ENCODE measurements at regions not wholly inside any gene's neighbourhood (a gene's known extent, or its start where the extent isn't known, plus 50 kb on each side); places are given as distances from the start of the nearest gene placed in this dataset.

DNA sequence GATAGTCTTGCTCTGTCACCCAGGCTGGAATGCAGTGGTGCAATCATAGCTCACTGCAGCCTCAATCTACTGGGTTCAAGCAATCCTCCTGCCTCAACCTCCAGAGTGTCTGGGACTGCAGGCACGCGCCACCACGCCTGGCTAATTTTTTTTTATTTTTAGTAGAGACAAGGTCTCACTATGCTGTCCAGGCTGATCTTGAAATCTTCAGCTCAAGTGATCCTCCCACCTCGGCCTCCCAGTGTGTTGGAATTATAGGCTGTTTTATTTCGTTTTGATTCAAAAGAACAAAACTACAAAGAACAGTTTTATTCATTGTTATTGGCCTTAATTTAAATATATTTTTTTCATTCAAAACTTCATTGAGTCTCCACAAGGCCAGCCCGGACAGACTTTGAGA is 109.8 kb upstream of the NFE2L3 start:
- Histone ChIP-seq H3K36me3 (ENCODE audit: control insufficient read depth in 2 of 2, insufficient read depth in 2 of 2, low read length in 2 of 2) (no peaks in the 10 kb centered on the region), H3K27me3 (ENCODE audit: control insufficient read depth in 1 of 2, insufficient read depth in 2 of 2, low read length in 2 of 2) (peaks cover 3 to 6% of the 10 kb centered on the region in 2 donors)

DNA sequence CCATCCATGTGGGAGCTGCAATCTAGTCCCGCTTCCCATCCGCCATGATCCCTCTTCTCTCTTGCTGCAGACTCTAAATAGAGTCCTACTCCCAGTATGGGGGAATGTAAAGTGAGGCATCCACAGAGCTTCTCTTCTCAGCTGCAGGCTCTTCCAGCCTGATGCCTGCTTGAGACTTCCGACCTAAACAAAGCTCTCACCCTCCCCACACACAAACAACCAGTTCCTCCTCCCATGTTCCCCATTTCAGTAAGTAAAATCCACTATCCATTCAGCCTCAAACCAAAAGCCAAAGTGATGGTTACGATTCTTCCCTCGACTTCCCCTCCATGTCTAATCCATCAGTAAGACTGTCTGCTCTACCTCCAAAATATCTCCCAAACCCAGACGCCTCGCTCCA is 108.2 kb upstream of the NFE2L3 start:
- no peak overlapping the region for H3K27ac ChIP-seq (ENCODE audit: low read length)
- H3K9ac ChIP-seq (ENCODE audit: low read length in 2 of 2), result no peak overlapping the region
- no peaks in the 10 kb centered on the region for H3K4me1 ChIP-seq (ENCODE audit: control insufficient read depth, insufficient read depth, low read length)
- H3K27me3 ChIP-seq (ENCODE audit: control insufficient read depth in 1 of 2, insufficient read depth in 2 of 2, low read length in 2 of 2), result peaks cover 3 to 5% of the 10 kb centered on the region in 2 donors
- H3K4me3 ChIP-seq (ENCODE audit: low read length in 2 of 2), result no peak overlapping the region
- H3K36me3 ChIP-seq (ENCODE audit: control insufficient read depth in 2 of 2, insufficient read depth in 2 of 2, low read length in 2 of 2), result no peaks in the 10 kb centered on the region
- H3K9me3 ChIP-seq (ENCODE audit: control insufficient read depth in 2 of 2, low read length in 2 of 2), result no peaks in the 10 kb centered on the region

More for the DNA sequence above, 109.8 kb upstream of the NFE2L3 start:
- H3K27ac ChIP-seq (ENCODE audit: low read length), result no peak overlapping the region
- H3K9ac ChIP-seq (ENCODE audit: low read length in 2 of 2), result no peak overlapping the region
- H3K4me3 ChIP-seq (ENCODE audit: low read length in 2 of 2), result no peak overlapping the region
- H3K4me1 ChIP-seq (ENCODE audit: control insufficient read depth, insufficient read depth, low read length), result no peaks in the 10 kb centered on the region
- H3K9me3 ChIP-seq (ENCODE audit: control insufficient read depth in 2 of 2, low read length in 2 of 2), result no peaks in the 10 kb centered on the region

DNA sequence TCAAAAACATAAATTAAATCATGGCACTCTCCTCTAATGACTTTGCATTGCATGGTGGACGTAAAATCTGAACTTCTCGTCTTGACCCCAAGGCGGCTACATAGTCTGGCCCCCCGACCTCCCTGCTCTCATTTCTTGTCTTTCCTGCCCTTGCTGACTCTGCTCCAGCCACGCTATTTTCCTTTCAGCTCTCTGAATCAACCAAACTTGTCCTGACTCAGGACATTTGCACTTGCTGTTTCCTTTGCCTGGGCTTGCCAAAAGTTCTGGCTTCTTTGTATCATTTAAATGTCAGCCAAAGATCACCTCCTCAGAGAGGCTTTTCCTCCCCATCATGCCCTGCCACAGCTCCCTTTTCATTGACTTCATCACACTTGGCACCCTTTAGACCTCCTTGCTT is 107.7 kb upstream of the NFE2L3 start:
- H3K4me1 ChIP-seq (ENCODE audit: control insufficient read depth, insufficient read depth, low read length), result no peaks in the 10 kb centered on the region
- H3K36me3 ChIP-seq (ENCODE audit: control insufficient read depth in 2 of 2, insufficient read depth in 2 of 2, low read length in 2 of 2), result no peaks in the 10 kb centered on the region
- no peak overlapping the region for H3K27ac ChIP-seq (ENCODE audit: low read length)
- H3K27me3 ChIP-seq (ENCODE audit: control insufficient read depth in 1 of 2, insufficient read depth in 2 of 2, low read length in 2 of 2), result peaks cover 3 to 5% of the 10 kb centered on the region in 2 donors
- no peaks in the 10 kb centered on the region for H3K9me3 ChIP-seq (ENCODE audit: control insufficient read depth in 2 of 2, low read length in 2 of 2)
- H3K4me3 ChIP-seq (ENCODE audit: low read length in 2 of 2), result no peak overlapping the region
- H3K9ac ChIP-seq (ENCODE audit: low read length in 2 of 2), result no peak overlapping the region

DNA sequence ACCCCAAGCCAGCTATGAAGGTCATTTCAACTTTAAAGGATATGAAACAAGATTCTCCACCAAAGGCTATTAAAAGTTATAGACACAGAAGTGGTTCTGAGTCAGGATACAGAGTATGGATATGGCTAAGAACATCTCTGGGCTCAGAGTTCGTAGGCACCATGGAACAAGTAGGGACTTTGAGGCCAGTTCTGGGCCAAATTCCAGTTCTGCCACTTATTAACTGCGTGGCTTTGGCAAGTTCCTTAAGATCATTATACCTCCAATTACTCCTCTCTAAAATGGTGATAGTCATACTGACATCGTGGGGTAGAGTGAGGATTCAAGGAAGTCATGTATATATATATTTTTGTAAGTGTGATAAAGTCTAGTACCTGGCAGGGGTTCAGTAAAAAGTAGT is 105.8 kb upstream of the NFE2L3 start:
- Histone ChIP-seq H3K36me3 (ENCODE audit: control insufficient read depth in 2 of 2, insufficient read depth in 2 of 2, low read length in 2 of 2) (no peaks in the 10 kb centered on the region), H3K9ac (ENCODE audit: low read length in 2 of 2) (no peak overlapping the region), H3K9me3 (ENCODE audit: control insufficient read depth in 2 of 2, low read length in 2 of 2) (no peaks in the 10 kb centered on the region), H3K27me3 (ENCODE audit: control insufficient read depth in 1 of 2, insufficient read depth in 2 of 2, low read length in 2 of 2) (peaks cover 0 to 3% of the 10 kb centered on the region in 2 donors), H3K4me1 (ENCODE audit: control insufficient read depth, insufficient read depth, low read length) (no peaks in the 10 kb centered on the region), H3K27ac (ENCODE audit: low read length) (no peak overlapping the region), H3K4me3 (ENCODE audit: low read length in 2 of 2) (no peak overlapping the region)

DNA sequence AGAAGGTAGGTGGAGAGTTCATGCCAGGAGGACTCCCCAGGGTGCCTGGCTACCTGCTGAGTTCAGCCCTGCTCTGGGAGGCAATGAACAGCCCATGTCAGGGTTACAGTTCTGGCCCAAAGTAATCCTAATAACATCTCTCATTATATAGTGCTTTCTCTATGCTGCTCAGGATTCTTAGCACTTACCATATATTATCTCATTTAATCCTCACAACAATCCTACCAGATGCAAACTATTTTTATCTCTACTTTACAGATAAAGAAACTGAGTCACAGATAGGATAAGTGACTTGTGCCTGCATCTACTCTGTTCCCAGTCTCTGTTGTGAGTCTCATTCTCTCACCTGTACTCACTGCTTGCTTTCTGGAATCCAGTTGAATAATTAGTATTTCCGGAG is 105.1 kb upstream of the NFE2L3 start:
- Histone ChIP-seq H3K9me3 (ENCODE audit: control insufficient read depth in 2 of 2, low read length in 2 of 2) (no peaks in the 10 kb centered on the region), H3K9ac (ENCODE audit: low read length in 2 of 2) (no peak overlapping the region), H3K27ac (ENCODE audit: low read length) (no peak overlapping the region), H3K36me3 (ENCODE audit: control insufficient read depth in 2 of 2, insufficient read depth in 2 of 2, low read length in 2 of 2) (no peaks in the 10 kb centered on the region), H3K4me1 (ENCODE audit: control insufficient read depth, insufficient read depth, low read length) (no peaks in the 10 kb centered on the region), H3K27me3 (ENCODE audit: control insufficient read depth in 1 of 2, insufficient read depth in 2 of 2, low read length in 2 of 2) (no peaks in the 10 kb centered on the region), H3K4me3 (ENCODE audit: low read length in 2 of 2) (no peak overlapping the region)

DNA sequence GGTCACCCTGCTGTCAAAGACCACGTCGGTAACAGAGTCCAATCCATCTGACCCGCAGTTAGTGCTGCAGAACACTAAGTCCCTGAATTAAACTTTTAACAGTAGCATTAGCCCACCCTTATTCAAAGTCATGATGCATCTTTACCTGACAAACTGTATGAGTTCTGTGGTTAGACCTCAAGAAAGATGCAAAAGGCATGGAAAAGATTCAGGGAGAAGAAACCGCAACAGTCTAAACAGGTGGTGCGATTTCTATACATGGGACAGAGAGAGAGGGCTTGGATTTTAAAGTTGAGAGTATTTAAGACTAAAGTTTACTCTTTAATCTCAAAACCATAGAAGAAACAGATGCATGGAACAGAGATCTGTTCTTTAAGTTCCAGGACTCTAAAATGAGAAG is 103.3 kb upstream of the NFE2L3 start:
- H3K9me3 ChIP-seq (ENCODE audit: control insufficient read depth in 2 of 2, low read length in 2 of 2), result no peaks in the 10 kb centered on the region
- no peaks in the 10 kb centered on the region for H3K4me1 ChIP-seq (ENCODE audit: control insufficient read depth, insufficient read depth, low read length)
- H3K27ac ChIP-seq (ENCODE audit: low read length), result no peak overlapping the region
- no peak overlapping the region for H3K4me3 ChIP-seq (ENCODE audit: low read length in 2 of 2)
- no peak overlapping the region for H3K9ac ChIP-seq (ENCODE audit: low read length in 2 of 2)
- no peaks in the 10 kb centered on the region for H3K27me3 ChIP-seq (ENCODE audit: control insufficient read depth in 1 of 2, insufficient read depth in 2 of 2, low read length in 2 of 2)
- no peaks in the 10 kb centered on the region for H3K36me3 ChIP-seq (ENCODE audit: control insufficient read depth in 2 of 2, insufficient read depth in 2 of 2, low read length in 2 of 2)

DNA sequence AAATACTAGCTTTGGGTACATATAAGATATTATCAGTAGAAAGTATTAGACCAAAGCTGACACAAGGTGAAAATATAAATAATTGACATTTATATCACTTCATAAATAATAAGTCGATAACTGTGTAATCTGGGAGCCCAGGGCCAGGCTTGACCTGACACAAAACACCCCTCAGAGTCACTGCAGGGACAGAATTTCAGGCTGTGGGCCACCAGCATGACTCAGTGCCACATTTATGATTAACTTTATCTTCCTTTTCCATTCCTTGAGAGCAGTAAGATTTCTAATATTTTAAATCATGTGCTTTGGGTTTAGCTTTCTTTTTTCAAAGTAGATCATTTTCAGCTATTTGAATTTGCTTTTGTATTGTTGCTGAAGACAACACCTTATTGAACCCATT is 102.9 kb upstream of the NFE2L3 start:
- Histone ChIP-seq H3K9me3 (ENCODE audit: control insufficient read depth in 2 of 2, low read length in 2 of 2) (no peaks in the 10 kb centered on the region), H3K36me3 (ENCODE audit: control insufficient read depth in 2 of 2, insufficient read depth in 2 of 2, low read length in 2 of 2) (no peaks in the 10 kb centered on the region), H3K4me1 (ENCODE audit: control insufficient read depth, insufficient read depth, low read length) (no peaks in the 10 kb centered on the region), H3K27me3 (ENCODE audit: control insufficient read depth in 1 of 2, insufficient read depth in 2 of 2, low read length in 2 of 2) (no peaks in the 10 kb centered on the region), H3K9ac (ENCODE audit: low read length in 2 of 2) (no peak overlapping the region), H3K4me3 (ENCODE audit: low read length in 2 of 2) (no peak overlapping the region), H3K27ac (ENCODE audit: low read length) (no peak overlapping the region)

DNA sequence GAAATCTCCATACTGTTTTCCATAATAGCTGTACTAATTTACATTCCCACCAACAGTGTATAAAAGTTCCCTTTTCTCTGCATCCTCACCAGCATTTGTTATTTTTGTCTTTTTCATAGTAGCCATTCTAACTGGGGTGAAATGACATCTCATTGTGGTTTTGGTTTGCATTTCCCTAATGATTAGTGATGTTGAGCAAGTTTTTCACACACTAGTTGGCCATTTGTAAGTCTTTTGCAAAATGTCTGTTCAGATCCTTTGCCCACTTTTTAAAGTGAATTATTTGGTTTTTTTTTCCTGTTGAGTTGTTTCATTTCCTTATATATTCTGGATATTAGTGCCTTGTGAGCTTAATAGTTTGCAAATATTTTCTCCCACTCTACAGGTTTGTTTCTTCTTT is 101.0 kb upstream of the NFE2L3 start:
- Histone ChIP-seq H3K36me3 (ENCODE audit: control insufficient read depth in 2 of 2, insufficient read depth in 2 of 2, low read length in 2 of 2) (no peaks in the 10 kb centered on the region), H3K27me3 (ENCODE audit: control insufficient read depth in 1 of 2, insufficient read depth in 2 of 2, low read length in 2 of 2) (peaks cover 0 to 2% of the 10 kb centered on the region in 2 donors), H3K9me3 (ENCODE audit: control insufficient read depth in 2 of 2, low read length in 2 of 2) (peaks cover 0 to 3% of the 10 kb centered on the region in 2 donors), H3K4me3 (ENCODE audit: low read length in 2 of 2) (no peak overlapping the region), H3K9ac (ENCODE audit: low read length in 2 of 2) (no peak overlapping the region), H3K27ac (ENCODE audit: low read length) (no peak overlapping the region), H3K4me1 (ENCODE audit: control insufficient read depth, insufficient read depth, low read length) (no peaks in the 10 kb centered on the region)

DNA sequence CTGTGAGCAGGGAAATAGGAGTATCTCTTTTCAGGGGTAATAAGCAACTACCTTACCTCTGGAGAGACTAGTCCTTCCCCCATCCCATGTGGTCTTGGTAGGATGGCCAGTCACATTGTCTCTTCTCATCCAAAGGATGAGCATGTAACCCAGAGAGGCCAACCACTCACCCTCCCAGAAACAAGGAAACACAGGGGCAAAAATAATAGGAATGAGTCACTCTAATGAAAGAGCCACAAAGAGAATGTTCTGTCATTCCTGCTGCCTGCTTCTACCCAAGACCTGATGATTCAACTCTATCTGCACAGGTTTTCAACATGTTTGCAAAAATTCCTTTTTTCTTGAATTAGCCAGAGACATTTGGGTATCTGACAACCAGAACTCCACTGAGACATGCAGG is 99.3 kb upstream of the NFE2L3 start:
- no peak overlapping the region for H3K9ac ChIP-seq (ENCODE audit: low read length in 2 of 2)
- H3K27me3 ChIP-seq (ENCODE audit: control insufficient read depth in 1 of 2, insufficient read depth in 2 of 2, low read length in 2 of 2), result peaks cover 4 to 5% of the 10 kb centered on the region in 2 donors
- no peak overlapping the region for H3K4me3 ChIP-seq (ENCODE audit: low read length in 2 of 2)
- peaks cover 3 to 5% of the 10 kb centered on the region in 2 donors for H3K9me3 ChIP-seq (ENCODE audit: control insufficient read depth in 2 of 2, low read length in 2 of 2)
- H3K4me1 ChIP-seq (ENCODE audit: control insufficient read depth, insufficient read depth, low read length), result no peaks in the 10 kb centered on the region
- no peaks in the 10 kb centered on the region for H3K36me3 ChIP-seq (ENCODE audit: control insufficient read depth in 2 of 2, insufficient read depth in 2 of 2, low read length in 2 of 2)
- no peak overlapping the region for H3K27ac ChIP-seq (ENCODE audit: low read length)

DNA sequence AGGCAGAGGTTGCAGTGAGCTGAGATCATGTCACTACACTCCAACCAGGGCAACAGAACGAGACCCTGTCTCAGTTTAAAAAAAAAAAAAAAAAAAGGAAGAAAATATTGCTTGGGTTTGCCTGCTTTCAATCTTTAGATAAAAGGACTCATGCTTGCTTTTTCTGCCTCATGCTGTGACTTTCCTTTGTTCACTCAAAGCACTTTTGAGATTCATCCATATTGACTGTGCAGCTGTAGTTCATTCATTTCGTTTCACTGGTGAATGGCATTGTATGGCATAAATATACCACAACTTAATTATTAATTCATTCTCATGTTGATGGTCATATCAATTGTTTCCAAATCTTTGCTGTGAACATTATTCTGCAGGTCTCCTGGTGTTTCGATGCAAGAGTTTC is 97.6 kb upstream of the NFE2L3 start:
- H3K27me3 ChIP-seq (ENCODE audit: control insufficient read depth in 1 of 2, insufficient read depth in 2 of 2, low read length in 2 of 2), result peaks cover 4 to 7% of the 10 kb centered on the region in 2 donors

DNA sequence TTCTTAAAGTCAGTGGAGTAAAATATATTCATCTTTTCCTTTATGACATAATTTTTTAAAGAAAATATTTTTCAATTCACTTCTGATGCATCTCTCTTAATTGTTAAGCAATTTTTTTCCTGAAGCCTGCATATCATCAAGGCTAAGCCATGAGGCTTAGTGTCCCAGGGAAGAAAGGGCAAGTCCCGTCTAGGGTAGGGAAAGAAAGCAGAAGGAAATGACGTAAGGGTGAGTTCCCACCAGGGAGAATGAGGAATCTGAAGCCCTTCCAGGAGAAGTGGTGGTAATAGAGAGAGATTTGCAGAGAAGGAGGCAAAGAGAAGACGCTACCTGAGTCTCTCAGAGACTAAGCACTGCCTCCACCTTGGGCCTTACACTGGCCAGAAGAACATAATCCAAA is 96.8 kb upstream of the NFE2L3 start:
- Histone ChIP-seq H3K36me3 (ENCODE audit: control insufficient read depth in 2 of 2, insufficient read depth in 2 of 2, low read length in 2 of 2) (no peaks in the 10 kb centered on the region), H3K4me3 (ENCODE audit: low read length in 2 of 2) (no peak overlapping the region), H3K27ac (ENCODE audit: low read length) (no peak overlapping the region)

More for the DNA sequence above, 97.6 kb upstream of the NFE2L3 start:
- H3K4me1 ChIP-seq (ENCODE audit: control insufficient read depth, insufficient read depth, low read length), result no peaks in the 10 kb centered on the region
- no peak overlapping the region for H3K27ac ChIP-seq (ENCODE audit: low read length)
- no peaks in the 10 kb centered on the region for H3K36me3 ChIP-seq (ENCODE audit: control insufficient read depth in 2 of 2, insufficient read depth in 2 of 2, low read length in 2 of 2)
- H3K4me3 ChIP-seq (ENCODE audit: low read length in 2 of 2), result no peak overlapping the region
- H3K9ac ChIP-seq (ENCODE audit: low read length in 2 of 2), result no peak overlapping the region
- H3K9me3 ChIP-seq (ENCODE audit: control insufficient read depth in 2 of 2, low read length in 2 of 2), result peaks cover 3 to 5% of the 10 kb centered on the region in 2 donors

More for the DNA sequence above, 96.8 kb upstream of the NFE2L3 start:
- Histone ChIP-seq H3K9me3 (ENCODE audit: control insufficient read depth in 2 of 2, low read length in 2 of 2) (peaks cover 3 to 5% of the 10 kb centered on the region in 2 donors), H3K27me3 (ENCODE audit: control insufficient read depth in 1 of 2, insufficient read depth in 2 of 2, low read length in 2 of 2) (peaks cover 4 to 7% of the 10 kb centered on the region in 2 donors), H3K9ac (ENCODE audit: low read length in 2 of 2) (no peak overlapping the region), H3K4me1 (ENCODE audit: control insufficient read depth, insufficient read depth, low read length) (no peaks in the 10 kb centered on the region)

Measured in stomach smooth muscle (tissue), 2 donors.